GM13977 (cell line): ENCODE measurements at regions not wholly inside any gene's neighbourhood (a gene's known extent, or its start where the extent isn't known, plus 50 kb on each side); places are given as distances from the start of the nearest gene placed in this dataset.
A peak's percentile ranks its signal among the peaks of the same experiment; 100 is the strongest.
"Not testable (repeated sequence)": the region's sequence is repeated elsewhere in the genome, so short reads cannot be mapped to it uniquely, and the experiment has no call there.

Source experiments
- DNase-seq: peaks from one replicate; pipeline ENCODE4 v3.0.0; 2012; ENCODE audit warnings: low spot score
- in situ Hi-C: fragments of 300-500 bp; cut with MboI; formaldehyde crosslinking; loops from one replicate; pipeline ENCODE4 v1.12.0; 2022; ENCODE audit warnings: low sequenced_read_pairs, low pct_unique_long_range_greater_than_20kb, mixed read lengths, inconsistent platforms; ENCODE audit not compliant: unreplicated experiment
- TF ChIP-seq, protein P1 (sequence below): IDR thresholded peaks from 2 replicates; pipeline ENCODE4 v1.5.1; 2012; ENCODE audit warnings: mild to moderate bottlenecking, control low read depth; ENCODE audit not compliant: insufficient read depth; ENCODE audit errors: extremely low read depth, missing control alignments

DNA sequence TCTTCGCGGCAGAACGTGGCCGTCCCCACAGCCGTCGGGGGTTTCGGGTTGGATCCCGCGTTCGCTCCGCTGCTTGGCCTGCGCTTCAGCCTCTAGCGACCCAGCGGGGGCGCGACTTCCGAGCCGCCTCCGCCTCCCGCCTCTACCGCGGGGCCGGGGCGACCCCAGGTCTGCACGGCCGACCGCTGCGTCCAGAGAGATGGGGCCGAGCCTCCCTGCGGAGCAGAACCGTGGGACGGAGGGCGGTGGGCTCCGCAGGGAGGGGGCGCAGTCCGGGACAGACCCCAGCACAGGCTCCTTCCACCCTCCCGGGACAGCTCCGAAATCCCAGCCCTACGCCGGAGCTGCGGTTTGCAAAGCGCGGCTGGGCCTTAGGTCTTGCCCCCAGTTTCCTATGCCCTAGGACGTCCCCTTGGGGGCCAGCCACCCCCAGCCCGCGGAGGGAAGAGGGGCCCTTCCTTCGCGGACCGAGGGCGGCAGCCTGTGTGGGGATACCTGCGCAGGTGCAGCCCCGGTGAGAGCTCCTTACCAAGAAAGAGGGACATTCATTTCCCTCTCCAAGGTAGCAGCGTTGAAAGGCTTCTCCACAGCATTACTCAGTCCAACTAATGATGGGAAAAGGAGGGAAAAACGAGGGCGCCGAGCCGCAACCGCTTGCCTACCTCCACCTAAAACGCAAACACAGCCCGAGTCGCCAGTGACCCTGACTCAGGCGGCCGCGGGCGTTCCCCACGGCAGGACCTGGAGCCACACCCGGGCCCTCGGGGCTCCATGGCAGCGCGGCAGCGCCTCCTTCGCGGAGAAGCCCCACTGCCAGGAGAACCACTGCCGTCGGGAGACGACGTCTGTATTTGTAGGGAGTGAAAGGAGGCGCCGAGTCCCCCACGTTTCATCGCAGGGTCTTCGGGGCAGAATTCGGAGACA is 115.7 kb downstream of the BMS1 start:
- in situ Hi-C loops, result no loop called here
- peak; percentile 24 for DNase-seq
- TF ChIP-seq, protein P1, sequence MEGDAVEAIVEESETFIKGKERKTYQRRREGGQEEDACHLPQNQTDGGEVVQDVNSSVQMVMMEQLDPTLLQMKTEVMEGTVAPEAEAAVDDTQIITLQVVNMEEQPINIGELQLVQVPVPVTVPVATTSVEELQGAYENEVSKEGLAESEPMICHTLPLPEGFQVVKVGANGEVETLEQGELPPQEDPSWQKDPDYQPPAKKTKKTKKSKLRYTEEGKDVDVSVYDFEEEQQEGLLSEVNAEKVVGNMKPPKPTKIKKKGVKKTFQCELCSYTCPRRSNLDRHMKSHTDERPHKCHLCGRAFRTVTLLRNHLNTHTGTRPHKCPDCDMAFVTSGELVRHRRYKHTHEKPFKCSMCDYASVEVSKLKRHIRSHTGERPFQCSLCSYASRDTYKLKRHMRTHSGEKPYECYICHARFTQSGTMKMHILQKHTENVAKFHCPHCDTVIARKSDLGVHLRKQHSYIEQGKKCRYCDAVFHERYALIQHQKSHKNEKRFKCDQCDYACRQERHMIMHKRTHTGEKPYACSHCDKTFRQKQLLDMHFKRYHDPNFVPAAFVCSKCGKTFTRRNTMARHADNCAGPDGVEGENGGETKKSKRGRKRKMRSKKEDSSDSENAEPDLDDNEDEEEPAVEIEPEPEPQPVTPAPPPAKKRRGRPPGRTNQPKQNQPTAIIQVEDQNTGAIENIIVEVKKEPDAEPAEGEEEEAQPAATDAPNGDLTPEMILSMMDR, result no peak

DNA sequence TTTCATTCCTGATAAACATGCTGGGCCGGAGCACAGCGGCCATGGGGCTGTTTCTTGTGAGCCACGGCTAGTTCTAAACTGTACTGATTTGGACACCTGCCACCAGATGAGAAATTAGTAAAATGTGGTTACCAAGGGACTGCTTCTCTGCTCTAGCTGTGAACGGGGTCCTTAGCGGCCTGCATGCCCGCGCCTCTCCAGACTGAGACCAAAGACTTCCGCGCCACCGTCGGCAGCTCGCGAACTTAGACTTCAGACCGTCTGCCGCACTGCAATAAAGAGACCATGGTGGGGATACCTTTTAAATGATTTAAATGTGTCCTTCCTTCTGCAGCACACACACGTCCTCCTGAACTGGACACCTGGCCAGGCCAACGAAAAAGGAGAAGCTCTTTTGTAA is 116.4 kb downstream of the BMS1 start:
- TF ChIP-seq, protein P1, result no peak
- peak; percentile 17 for DNase-seq
- in situ Hi-C loops, result no loop called here

DNA sequence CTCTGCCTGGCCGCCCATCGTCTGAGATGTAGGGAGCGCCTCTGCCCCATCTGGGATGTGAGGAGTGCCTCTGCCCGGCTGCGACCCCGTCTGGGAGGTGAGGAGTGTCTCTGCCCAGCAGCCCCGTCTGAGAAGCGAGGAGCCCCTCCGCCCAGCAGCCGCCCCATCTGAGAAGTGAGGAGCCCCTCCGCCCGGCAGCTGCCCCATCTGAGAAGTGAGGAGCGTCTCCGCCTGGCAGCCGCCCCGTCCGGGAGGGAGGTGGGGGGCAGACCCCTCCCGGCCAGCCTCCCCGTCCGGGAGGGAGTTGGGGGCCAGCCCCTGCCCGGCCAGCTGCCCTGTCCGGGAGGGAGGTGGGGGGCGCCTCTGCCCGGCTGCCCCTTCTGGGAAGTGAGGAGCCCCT is 117.8 kb downstream of the BMS1 start:
- in situ Hi-C loops, DNase-seq: not testable (repeated sequence)

DNA sequence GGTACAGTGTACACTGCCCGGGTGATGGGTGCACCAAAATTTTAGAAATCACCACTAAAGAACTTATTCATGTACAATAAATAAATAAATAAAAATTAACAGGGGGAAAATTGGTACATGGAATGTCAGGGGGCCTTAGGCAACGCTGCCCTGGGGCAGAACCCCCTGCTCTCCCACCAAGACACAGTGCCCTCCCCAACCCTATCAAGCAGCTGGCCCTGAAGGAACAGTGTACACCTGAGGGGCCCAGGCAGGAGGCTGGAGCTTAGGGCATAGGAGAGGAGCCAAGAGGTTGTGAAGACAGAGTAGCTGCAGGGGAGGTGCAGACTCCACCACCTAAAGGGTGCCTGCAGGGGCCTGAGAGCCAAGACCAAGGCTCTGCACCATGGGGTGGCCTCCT is 128.8 kb downstream of the BMS1 start:
- in situ Hi-C loops, result no loop called here
- no peak for DNase-seq
- TF ChIP-seq, protein P1, result no peak

DNA sequence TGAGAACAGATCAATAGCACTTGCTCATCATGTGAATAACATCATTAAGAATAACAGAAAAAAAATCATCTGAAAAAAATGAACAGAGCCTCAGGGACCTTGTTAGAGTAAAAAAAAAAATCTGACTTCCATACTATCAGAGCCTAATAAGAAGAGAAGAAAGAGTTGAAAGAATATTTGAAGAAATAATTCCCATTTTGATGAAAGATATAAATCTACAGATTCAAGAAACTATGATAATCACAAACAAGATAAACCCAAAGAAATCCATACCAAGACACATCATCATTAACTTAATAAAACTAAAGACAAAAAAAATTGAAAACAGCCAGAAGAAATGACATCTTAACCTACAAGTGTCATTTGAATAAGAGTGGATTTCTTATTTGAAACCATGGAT is 134.4 kb downstream of the BMS1 start:
- in situ Hi-C loops, result no loop called here

DNA sequence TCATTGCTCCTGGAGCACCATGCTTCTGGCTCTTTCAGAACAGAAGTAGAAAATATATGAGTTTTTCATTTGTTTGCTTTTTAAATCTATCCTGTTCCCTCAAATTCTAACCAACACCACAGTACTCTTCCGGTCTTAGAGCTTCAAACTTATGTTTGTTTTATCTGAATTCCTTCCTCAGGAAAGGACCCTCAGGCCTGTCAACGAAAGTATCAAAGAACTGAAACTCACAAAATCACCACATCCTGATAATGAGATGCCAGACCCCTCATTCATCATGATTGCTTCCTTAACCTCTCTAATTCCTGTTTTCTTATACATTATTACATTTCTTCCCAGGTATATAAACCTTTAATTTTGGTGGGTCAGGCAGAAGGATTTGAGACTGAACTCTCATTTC is 135.2 kb downstream of the BMS1 start:
- in situ Hi-C loops, result no loop called here

More for the DNA sequence above, 134.4 kb downstream of the BMS1 start:
- DNase-seq, result no peak
- TF ChIP-seq, protein P1, result no peak

DNA sequence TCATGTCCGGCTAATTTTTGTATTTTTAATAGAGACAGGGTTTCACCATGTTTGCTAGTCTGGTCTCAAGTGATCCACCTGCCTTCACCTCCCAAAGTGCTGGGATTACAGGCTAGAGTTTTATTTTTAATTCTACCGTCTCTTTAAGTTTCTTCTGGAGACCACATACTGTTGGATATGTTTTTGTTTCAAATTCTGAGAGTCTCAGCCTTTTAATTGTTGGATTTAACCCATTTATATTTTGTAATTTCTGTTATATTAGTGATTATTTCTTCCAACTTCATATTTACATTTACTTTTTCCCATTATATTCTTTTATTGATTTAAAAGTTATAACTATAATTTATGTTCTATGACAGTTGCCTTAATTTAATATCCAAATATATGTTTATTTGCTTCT is 139.4 kb downstream of the BMS1 start:
- TF ChIP-seq, protein P1, result no peak
- DNase-seq, result no peak
- in situ Hi-C loops, result no loop called here

More for the DNA sequence above, 135.2 kb downstream of the BMS1 start:
- DNase-seq, result no peak
- TF ChIP-seq, protein P1, result no peak
